HG02763 (cell line): ENCODE measurements at regions not wholly inside any gene's neighbourhood (a gene's known extent, or its start where the extent isn't known, plus 50 kb on each side); places are given as distances from the start of the nearest gene placed in this dataset.

Source experiments
- ATAC-seq: cut with Tn5 transposase; IDR thresholded peaks from one replicate; pipeline ENCODE4 v1.9.1; 2021; ENCODE audit warnings: mild to moderate bottlenecking, moderate library complexity; ENCODE audit not compliant: unreplicated experiment

GRCh38 chr5:33275921-33276627, 164.7 kb upstream of the TARS1 start:
- no peak for ATAC-seq

DNA sequence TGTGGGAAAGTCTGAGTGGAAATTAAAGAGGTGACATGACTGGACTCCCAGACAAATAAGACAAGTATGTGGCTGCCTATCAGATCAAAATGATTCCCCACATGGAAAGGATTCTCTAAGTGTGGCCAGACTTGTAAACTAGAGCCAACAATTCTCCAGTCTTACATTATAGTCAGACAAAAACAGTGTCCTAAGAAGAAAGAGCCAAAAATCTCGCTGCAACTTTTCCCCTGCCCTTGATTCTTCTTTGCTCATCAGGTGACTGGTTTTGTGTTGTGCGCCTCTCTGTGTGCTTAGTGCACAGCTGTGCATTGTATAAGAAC, 164.2 kb upstream of the TARS1 start:
- no peak for ATAC-seq

- ATAC-seq: no peak
These were observed 163.6 kb upstream of the TARS1 start for GRCh38 chr5:33277061-33277650.

- no peak for ATAC-seq
These were observed 159.3 kb upstream of the TARS1 start for GRCh38 chr5:33281431-33281843.

- no peak for ATAC-seq
These were observed 158.6 kb upstream of the TARS1 start for GRCh38 chr5:33282157-33282556.

DNA sequence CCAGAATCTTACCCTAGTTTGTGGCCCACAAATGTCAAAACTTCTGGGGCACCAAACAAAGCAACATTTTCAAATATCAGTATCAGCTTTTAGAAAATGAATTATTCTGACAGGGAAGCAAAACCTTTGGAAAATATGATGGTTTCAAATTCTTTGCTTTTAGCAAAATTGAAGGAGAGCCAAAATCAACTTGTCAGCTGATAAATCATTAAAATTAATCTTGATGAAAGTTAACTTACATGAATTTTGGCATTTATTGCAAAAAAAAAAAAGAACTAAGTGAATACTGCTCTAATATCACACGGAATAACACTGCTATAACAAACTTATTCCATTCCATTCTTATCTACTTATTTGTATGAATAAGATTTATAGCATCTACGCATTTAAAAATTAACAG, 158.1 kb upstream of the TARS1 start:
- ATAC-seq: no peak

- ATAC-seq: no peak
These were observed 157.5 kb upstream of the TARS1 start for GRCh38 chr5:33283243-33283642.

DNA sequence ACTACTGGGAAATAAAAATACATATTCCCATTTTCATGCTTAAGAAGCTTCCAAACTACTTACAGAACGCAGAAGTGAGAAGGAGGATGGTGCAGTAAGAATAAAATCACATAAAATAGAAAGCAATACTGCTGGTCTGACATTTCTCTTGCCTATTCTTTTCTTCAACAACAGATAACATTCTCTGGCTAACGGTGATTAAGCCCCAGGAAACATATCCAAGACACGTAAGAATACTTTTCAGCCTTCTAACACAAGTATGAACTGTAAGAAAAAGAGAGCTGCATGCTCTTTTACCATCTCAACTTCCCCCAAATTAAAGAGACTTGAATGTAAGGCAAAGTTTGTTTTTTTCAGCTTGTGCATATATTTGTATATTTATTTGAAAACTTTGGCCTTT, 156.1 kb upstream of the TARS1 start:
- ATAC-seq: no peak

DNA sequence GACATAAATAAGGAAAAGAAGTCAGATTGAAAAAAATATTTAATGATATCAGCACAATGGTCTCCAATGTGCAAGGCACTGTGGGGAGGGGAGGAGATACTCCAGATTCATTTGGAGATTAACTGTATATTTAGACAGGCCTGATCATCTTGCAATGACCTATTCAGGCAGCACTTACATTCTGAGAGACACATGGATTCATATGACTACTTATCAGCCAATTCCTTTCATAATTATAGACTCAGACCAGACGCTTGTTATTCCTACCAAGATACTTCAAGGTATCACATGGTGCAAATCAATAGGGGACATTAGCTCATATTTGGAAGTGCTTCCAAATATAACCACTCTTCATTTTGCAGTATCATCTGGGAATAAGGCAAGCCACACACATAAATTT, 153.5 kb upstream of the TARS1 start:
- no peak for ATAC-seq

GRCh38 chr5:33291216-33292000, 149.4 kb upstream of the TARS1 start:
- ATAC-seq: no peak

- ATAC-seq: no peak
These were observed 143.0 kb upstream of the TARS1 start for GRCh38 chr5:33297760-33298216.

DNA sequence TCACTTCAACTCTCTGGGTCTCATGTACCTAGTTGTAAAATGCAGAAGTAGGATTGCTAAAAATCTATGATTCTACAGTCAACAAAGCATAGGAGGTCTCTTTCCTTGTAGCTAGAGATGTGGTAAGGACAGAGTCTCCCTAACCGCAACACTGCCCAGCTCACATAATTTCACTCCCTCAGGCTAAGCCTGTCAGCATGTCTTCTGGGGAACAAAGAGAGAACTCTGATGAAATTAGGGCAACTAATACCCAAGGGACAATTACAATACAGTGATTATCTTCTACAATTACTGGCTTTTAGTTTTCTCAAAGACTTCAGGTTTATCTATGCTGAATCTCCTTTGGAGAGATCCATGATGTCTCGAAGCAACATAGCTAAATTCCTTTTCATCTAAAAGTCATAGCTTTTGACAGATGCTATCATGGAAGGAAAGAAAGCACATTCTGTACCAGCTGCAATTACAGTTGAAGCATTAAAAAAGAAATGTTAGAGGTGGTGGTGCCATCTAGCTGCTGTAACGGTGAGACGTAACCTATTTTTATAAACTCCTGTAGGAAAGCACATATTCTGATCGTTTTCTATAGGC, 141.1 kb upstream of the TARS1 start:
- no peak for ATAC-seq

DNA sequence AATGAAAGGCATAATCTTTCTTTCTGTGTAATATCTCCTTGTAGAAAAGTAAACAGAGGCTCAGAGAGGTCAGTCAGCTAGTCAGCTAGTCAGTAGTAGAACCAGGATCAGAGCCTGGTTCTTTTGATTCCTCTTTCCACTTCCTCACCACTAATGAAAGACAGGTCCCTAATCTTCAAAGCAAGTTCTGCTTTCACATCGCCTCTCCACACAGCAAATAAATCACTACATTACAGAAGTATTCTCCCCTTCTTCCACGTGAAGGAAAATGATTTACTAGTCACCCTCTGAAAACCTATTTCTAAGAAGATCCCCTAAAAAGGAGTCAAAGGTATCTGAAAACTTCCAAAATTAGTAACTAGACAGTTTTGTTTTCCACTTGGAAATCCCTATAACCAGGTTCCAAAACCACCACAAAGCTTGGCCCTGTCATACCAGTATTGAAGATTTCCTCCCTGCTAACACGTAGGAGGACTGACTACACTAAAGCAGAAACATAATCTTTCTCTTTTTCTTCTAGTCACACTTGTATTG, 140.5 kb upstream of the TARS1 start:
- peak; percentile 69 for ATAC-seq

DNA sequence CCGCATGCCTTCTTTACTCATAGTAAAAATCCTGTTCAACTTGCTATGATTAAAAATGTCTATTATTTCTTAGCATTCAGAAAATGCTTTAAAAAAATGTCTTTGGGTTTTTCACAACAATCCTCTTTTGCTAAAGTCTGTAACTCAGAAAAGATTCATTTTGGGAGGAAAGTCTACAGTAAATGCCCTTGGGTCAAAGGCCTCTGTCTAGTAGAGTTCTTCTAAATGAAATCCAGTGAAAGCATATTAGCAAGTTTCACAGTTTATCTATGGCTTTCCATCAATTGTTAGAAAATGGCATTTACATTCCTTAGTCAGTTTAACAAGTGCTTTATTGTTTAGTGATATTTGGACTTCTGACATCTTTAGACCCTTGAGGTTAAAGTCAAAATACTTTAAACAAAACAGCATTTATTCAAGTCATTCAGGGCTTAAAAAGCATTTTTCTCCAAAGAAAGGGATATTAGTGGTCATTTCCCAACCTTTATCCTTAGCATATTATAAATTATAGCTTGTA, 137.1 kb upstream of the TARS1 start:
- no peak for ATAC-seq

DNA sequence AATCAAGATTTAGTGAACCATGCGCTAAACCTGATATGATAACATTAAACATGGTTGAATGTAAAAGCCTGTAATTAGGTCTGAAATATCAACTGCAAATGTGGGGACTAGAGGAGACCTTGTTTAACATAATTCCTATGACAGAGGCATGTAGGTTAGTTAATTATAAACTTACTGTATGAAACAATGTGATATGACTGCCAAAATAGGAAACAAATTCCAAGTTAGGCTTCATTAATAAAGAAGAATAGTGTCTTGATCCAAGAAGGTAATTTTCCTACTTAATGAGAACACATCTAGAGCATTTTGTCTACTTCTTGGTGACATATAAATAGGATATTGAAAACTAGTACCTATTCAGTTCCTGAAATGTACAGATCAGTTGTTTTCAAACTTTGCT, 136.2 kb upstream of the TARS1 start:
- ATAC-seq: no peak

- no peak for ATAC-seq
These were observed 135.2 kb upstream of the TARS1 start for GRCh38 chr5:33305572-33305971.

GRCh38 chr5:33306758-33307157, 134.0 kb upstream of the TARS1 start:
- no peak for ATAC-seq

DNA sequence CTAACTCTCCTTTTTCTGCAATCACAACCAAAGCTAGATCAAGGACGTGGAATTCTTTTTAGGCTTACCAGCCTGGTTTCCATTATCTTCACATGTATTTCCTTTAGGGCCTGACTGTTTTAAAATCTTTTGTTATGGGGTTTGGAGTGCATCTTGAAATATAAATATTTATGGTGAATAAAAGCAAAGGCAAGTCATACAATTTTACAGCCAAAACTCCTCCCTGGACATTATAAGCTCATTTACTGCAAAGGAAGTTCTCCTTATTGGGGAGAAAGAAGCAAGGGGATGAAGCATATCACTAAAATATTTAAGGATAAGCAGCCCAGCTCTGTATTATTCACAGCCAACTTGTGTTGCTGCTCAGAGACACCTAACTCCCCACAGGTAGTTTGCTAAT, 132.2 kb upstream of the TARS1 start:
- ATAC-seq: no peak

DNA sequence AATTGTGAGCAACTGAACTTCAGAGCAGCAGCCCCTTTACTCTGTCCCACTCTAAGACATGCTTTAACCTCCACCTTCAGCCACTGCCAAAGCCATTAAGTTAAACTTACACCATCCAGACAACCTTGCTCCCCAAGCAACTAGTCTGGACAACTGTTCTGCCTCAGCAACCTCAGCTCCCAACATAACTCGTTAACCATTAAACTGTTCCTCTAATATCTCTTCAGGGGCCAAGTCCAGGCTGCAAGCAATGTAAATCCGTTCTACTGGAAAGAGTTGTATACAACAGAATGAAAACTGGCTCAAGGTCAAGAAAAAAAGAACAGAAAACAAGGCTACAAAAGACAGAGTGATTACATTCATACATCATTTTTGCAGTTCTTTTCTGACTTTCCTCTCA, 131.7 kb upstream of the TARS1 start:
- ATAC-seq: no peak

- no peak for ATAC-seq
These were observed 131.0 kb upstream of the TARS1 start for GRCh38 chr5:33309536-33310345.
